ENCODE measurements at regions not wholly inside any gene's neighbourhood (a gene's known extent, or its start where the extent isn't known, plus 50 kb on each side); places are given as distances from the start of the nearest gene placed in this dataset.

- no peak for DNase-seq
Observed at GRCh38 chr6:28709478-28710349, 184.0 kb downstream of the GPX5 start.

- DNase-seq, result no peak
Observed at GRCh38 chr6:28710466-28711191, 184.9 kb downstream of the GPX5 start.

GRCh38 chr6:28711325-28711724, 185.6 kb downstream of the GPX5 start:
- no peak for DNase-seq

GRCh38 chr6:28711788-28712341, 186.2 kb downstream of the GPX5 start:
- no peak for DNase-seq

- DNase-seq, result no peak
Observed at GRCh38 chr6:28712982-28713381, 187.3 kb downstream of the GPX5 start.

GRCh38 chr6:28719275-28719940, 193.7 kb downstream of the GPX5 start:
- DNase-seq, result no peak

GRCh38 chr6:28720357-28721231, 194.9 kb downstream of the GPX5 start:
- no peak for DNase-seq

- DNase-seq, result no peak
Observed at GRCh38 chr6:28721372-28721771, 195.7 kb downstream of the GPX5 start.

GRCh38 chr6:28724395-28724794, 198.7 kb downstream of the GPX5 start:
- DNase-seq, result no peak

- no peak for DNase-seq
Observed at GRCh38 chr6:28725274-28725809, 198.4 kb downstream of the TRIM27 start.

GRCh38 chr6:28725890-28726348, 197.9 kb downstream of the TRIM27 start:
- DNase-seq, result no peak

GRCh38 chr6:28726569-28727309, 197.0 kb downstream of the TRIM27 start:
- no peak for DNase-seq

- DNase-seq, result no peak
Observed at GRCh38 chr6:28727559-28728211, 196.1 kb downstream of the TRIM27 start.

GRCh38 chr6:28729501-28730402, 194.0 kb downstream of the TRIM27 start:
- DNase-seq, result no peak

- DNase-seq, result no peak
Observed at GRCh38 chr6:28732052-28732451, 191.7 kb downstream of the TRIM27 start.

- no peak for DNase-seq
Observed at GRCh38 chr6:28734443-28734959, 189.3 kb downstream of the TRIM27 start.

- DNase-seq, result no peak
Observed at GRCh38 chr6:28736121-28736520, 187.7 kb downstream of the TRIM27 start.

GRCh38 chr6:28737750-28738395, 185.9 kb downstream of the TRIM27 start:
- no peak for DNase-seq

- no peak for DNase-seq
Observed at GRCh38 chr6:28738396-28738765, 185.4 kb downstream of the TRIM27 start.
